GM10266 (cell line): ENCODE measurements at regions not wholly inside any gene's neighbourhood (a gene's known extent, or its start where the extent isn't known, plus 50 kb on each side); places are given as distances from the start of the nearest gene placed in this dataset.
A peak's percentile ranks its signal among the peaks of the same experiment; 100 is the strongest.

Experiments used
- DNase-seq: peaks from one replicate; pipeline ENCODE4 v3.0.0; 2012; ENCODE audit errors: extremely low spot score
- CTCF ChIP-seq: IDR thresholded peaks from 2 replicates; pipeline ENCODE4 v1.5.1; 2012; ENCODE audit warnings: mild to moderate bottlenecking, low read depth; ENCODE audit not compliant: control insufficient read depth, insufficient read depth; ENCODE audit errors: missing control alignments

DNA sequence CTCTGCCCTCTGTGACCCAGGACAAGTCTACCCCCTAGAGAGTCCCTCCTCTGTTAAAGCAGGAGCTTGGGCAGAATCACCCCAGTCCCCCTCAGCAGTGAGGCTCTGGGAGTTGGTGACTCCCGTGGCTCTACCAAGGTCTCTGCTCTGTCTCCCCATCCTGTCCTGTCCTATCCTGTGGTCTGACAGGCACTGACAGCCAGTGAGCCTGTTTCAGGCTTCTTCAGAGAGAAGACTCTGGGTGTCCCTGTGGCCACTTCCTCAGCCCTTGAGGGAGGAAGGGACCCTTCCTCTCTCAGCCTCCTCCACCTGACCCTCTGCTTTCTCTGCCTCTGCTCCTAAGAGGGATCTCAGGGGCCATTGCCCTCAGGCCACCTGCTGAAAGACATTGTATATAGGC is 148.7 kb downstream of the FCRL5 start:
- no peak for DNase-seq
- no peak for TF ChIP-seq CTCF

- DNase-seq: peak; percentile 26
- no peak for TF ChIP-seq CTCF
Measured at GRCh38 chr1:157403203-157403602, 149.1 kb downstream of the FCRL5 start.

- no peak for TF ChIP-seq CTCF
- DNase-seq: no peak
Measured at GRCh38 chr1:157400766-157401165, 151.5 kb downstream of the FCRL5 start.

DNA sequence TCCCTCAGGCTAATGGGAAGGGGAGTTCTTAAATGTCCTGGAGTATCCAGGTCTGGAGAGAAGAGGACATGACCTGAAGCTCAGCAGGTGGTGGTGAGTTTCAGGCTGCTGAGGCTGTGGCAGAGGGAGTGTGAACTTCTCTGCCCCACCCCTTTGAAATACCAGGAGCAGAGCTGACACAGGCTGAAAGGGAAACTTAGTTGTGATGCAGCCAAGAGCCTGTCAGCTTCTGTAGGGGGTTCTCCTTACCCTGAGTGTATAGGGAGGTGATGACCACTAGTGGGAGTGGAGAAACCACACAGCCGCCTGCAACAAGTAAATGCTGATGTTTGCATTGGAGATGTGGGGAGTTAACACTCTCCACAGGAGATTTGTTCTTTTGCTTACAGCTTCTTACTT is 152.3 kb downstream of the FCRL5 start:
- no peak for TF ChIP-seq CTCF
- no peak for DNase-seq

DNA sequence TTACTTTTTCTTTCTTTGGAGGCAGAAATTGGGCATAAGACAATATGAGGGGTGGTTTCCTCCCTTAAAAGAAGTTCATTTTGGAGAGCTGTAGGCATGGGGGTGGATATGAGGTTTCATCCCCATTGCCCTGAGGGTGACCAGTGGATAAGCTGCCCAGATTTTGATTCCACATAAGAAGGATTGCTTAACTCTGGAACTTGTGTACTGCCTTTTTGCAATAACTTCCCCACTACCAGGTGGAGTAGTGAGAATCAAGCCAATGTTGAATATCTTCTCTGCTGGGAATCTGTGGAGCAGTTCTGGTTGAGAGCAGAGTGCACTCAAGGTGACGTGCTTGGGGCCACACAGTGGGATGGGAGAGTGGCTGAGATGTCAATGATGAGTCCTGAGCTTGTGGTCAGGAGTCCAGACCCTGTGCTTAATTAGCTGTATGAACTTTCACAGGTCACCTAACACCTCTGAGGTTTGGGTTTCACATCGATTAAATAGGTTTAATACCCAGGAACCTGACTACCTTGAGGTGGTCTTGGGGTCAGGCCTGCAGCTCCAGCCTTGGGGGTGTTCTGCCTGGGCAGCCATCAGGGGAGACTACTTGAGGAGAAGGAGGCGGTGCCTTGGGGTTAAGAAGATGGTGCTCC is 152.9 kb downstream of the FCRL5 start:
- no peak for DNase-seq
- TF ChIP-seq CTCF: no peak

- no peak for DNase-seq
- no peak for TF ChIP-seq CTCF
Measured at GRCh38 chr1:157390651-157391050, 161.7 kb downstream of the FCRL5 start.

DNA sequence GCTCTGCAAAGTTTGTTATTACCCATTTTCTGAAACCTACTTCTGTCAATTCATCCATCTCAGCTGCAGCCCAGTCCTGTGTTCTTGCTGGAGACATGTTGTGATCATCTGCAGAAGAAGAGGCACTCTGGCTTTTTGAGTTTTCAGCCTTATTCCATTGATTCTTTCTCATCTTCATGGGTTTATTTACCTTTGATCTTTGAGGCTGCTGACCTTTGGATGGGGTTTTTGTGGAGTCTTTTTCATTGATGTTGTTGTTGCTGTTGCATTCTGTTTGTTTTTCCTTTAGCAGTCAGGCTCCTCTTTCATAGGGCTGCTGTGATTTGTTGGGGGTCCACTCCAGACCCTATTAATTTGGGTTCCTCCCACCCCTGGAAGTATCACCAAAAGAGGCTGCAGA is 164.3 kb downstream of the FCRL5 start:
- no peak for TF ChIP-seq CTCF
- no peak for DNase-seq
